OCI-LY3 (cell line): ENCODE measurements at regions not wholly inside any gene's neighbourhood (a gene's known extent, or its start where the extent isn't known, plus 50 kb on each side); places are given as distances from the start of the nearest gene placed in this dataset.

ENCODE experiments used
- CTCF ChIP-seq: fragments of 200-600, 300-600 bp; sonication (generic); IDR thresholded peaks from 2 replicates; pipeline ENCODE4 v1.5.1; 2014; ENCODE audit warnings: antibody characterized with exemption, low read length, low read depth
- EZH2phosphoT487 ChIP-seq: fragments of 200-600 bp; shearing (Covaris generic); IDR thresholded peaks from 2 replicates; pipeline ENCODE4 v1.6.1; 2018; ENCODE audit warnings: antibody characterized with exemption, mixed run types, low read depth

- TF ChIP-seq CTCF (no peak), EZH2phosphoT487 (no peak)
These were observed 155.2 kb downstream of the DISP1 start for GRCh38 chr1:222970040-222970439.
